ENCODE measurements at regions not wholly inside any gene's neighbourhood (a gene's known extent, or its start where the extent isn't known, plus 50 kb on each side); places are given as distances from the start of the nearest gene placed in this dataset.

- TF ChIP-seq, protein P1, sequence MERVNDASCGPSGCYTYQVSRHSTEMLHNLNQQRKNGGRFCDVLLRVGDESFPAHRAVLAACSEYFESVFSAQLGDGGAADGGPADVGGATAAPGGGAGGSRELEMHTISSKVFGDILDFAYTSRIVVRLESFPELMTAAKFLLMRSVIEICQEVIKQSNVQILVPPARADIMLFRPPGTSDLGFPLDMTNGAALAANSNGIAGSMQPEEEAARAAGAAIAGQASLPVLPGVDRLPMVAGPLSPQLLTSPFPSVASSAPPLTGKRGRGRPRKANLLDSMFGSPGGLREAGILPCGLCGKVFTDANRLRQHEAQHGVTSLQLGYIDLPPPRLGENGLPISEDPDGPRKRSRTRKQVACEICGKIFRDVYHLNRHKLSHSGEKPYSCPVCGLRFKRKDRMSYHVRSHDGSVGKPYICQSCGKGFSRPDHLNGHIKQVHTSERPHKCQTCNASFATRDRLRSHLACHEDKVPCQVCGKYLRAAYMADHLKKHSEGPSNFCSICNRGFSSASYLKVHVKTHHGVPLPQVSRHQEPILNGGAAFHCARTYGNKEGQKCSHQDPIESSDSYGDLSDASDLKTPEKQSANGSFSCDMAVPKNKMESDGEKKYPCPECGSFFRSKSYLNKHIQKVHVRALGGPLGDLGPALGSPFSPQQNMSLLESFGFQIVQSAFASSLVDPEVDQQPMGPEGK (CRISPR knock-in tag; IDR thresholded peaks at IDR 0.05; ENCODE audit: borderline replicate concordance), result no peak
- TF ChIP-seq ATF3 (IDR thresholded peaks at IDR 0.05) (no peak), ATF3 (CRISPR knock-in tag; conservative IDR thresholded peaks at IDR 0.05) (no peak), SMAD4 (CRISPR knock-in tag; conservative IDR thresholded peaks at IDR 0.05) (no peak), EGR1 (conservative IDR thresholded peaks at IDR 0.05) (no peak)
Measured at GRCh38 chr5:18602402-18602801, 968.1 kb downstream of the TAF11L14 start.
